ENCODE measurements at regions not wholly inside any gene's neighbourhood (a gene's known extent, or its start where the extent isn't known, plus 50 kb on each side); places are given as distances from the start of the nearest gene placed in this dataset.

GRCh38 chr18:45503990-45504389, 111.3 kb upstream of the SLC14A2 start:
- DNase-seq, result no peak

DNA sequence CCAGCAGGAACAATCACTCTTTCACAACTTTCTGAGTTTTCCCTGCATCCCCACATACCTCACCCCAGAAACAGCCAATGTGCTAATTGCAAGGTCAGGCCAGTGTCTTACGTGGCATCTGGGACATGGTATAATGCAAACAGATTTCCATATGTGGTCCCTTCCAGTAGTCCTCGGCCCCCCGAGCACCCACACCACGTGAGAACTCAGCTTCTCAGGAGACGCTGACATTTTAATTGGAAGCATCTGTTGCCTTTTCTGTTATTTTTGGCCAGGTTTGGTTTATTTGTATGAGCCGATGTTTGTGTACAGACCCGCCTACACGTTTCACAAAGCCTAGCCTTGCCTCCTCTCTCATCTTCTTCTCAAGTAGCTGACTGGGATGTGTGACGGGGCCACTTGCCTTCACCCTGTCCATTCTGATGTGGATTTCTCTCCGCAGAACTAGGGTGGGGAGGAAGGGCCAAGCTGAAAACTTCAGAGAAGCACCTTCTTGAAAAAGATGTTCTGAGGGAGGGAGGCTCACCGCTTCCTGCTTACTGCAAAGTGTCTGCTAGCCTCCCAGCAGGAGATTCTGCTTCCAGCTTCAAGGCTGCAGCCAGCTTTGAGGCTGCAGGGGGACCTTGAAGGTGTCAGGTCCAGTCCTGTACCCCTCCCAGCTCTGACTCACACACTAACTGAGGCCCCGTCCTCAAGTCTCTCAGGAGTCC, 109.6 kb upstream of the SLC14A2 start:
- no peak for DNase-seq

DNA sequence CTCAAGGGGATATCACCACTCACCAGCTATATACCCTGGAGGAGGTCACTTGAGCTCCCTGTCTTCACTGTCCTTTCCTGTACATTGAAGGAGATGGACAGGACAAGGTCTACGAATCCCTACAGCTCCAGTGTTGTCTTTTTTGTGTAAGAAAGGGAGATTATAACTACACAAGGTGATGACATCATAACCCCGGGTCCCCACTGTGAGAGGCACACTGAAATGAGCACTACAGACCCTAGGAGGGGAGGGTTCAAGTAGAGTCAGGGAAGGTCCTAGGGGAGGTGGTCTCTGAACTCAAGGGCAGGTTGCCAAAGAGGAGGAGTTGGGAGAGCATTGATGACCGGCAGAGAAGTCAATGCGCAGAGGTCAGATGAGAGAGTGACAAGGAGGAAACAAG, 108.3 kb upstream of the SLC14A2 start:
- DNase-seq, result no peak

- DNase-seq, result no peak
Measured at GRCh38 chr18:45509535-45509934, 105.7 kb upstream of the SLC14A2 start.

DNA sequence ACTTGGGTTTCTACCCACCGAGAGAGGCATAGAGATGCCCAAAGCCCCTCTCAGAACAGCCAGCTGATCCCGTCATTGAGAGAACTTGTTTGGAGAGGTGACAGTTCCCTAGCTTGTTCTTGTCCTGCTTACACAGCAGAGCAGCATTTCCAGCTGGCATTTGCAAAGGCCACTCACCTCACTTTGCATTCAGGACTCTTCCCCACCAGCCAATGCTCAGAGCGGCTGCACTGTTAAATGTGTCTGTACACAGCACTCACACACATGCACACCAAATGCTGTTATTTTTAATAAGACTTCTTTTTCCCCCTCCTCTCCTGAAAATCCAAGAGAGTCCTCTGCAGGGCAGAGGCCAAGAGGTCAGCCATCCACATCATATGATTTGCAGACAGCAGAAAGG, 104.6 kb upstream of the SLC14A2 start:
- no peak for DNase-seq

DNA sequence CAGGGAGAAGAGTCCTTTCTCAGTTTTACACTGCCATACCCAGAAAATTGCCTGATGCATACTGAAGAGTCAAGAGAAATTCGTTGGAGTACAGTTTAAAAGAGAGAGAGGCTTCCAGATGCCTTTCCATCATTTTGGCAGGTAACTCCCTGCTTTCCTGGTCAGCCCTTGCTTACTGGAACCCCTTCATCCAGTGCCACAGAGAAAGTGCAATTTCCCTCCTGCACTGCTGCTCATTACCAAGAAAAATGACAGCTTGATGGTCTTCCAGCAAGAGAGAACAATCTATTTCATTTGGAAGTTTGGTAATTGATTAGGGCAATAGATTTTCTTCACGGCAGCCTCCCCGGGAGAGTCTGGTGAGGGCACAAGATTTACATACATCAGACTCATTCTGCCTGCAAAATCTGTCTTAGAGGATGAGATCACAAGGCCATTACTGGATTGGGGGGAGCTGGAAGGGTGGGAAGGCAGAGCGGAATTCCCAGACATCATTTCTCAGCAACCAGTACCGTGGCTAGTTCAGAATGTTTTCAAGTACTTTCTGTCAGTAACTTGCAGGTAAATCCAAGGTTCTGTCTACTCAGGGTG, 102.8 kb upstream of the SLC14A2 start:
- DNase-seq, result no peak

DNA sequence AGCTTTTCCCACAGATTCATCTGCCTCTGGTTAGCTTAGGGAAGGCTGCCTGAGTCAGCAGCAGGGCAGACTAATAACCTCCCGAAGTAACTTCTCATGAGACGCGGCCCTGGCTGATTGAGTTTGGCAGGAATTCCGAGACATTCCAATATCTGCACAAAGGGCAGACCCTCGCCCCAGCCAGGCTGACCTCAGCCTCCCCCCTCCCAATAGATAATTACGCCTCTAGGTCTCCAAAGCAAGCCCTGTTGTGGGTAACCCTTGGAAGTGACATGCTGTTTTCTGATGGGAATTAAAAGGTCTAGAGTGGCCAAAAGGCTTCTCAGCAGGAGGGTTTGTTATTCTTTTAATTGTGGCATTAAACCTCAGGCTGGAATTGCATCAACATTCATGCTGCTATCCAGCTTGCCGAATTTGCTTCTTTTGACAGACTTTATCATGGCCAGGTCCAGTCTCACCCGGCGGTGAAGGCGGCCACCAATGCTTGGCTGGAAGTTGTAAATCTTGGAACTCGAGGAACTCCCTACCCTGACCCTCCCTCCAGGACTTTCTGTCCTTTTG, 98.0 kb upstream of the SLC14A2 start:
- DNase-seq, result no peak

DNA sequence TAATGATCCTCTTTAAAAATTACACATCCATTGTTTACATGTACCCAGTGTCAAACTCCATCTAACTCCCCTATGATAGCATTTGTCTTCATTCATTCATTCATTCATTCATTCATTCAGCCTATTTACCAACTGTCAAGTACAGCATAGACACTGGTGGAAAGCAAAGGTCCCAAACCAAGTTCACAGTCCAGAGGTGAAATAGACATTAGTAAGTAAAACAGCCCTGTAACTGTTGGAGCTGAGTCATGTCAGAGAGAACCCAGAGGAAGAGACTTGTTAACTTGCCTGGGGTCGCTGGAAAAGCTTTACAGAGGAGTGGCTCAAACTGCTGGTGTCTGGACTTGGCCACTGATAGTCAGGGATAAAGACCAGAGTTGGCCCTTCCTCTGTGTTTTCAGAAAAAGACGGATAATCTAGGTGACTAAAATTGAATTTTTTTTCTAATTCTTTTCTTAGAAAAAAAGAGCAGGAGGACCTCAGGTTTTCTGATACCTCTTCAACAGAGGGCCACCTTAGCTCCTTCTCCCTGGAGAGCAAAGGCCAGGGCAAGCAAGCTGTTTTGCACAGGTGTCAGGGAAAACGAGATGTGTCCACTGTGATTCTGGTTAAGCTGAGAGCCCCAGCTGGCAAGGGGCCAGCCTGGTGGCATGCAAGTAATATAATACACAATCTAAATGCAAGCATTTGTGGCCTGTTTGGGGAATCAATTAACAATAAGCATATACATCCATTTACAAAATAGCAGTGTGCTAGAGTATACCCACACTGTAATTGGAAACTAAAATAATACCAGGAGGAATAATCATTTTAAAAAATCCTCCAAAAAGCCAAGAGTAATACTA, 96.7 kb upstream of the SLC14A2 start:
- DNase-seq, result peak; percentile 44

DNA sequence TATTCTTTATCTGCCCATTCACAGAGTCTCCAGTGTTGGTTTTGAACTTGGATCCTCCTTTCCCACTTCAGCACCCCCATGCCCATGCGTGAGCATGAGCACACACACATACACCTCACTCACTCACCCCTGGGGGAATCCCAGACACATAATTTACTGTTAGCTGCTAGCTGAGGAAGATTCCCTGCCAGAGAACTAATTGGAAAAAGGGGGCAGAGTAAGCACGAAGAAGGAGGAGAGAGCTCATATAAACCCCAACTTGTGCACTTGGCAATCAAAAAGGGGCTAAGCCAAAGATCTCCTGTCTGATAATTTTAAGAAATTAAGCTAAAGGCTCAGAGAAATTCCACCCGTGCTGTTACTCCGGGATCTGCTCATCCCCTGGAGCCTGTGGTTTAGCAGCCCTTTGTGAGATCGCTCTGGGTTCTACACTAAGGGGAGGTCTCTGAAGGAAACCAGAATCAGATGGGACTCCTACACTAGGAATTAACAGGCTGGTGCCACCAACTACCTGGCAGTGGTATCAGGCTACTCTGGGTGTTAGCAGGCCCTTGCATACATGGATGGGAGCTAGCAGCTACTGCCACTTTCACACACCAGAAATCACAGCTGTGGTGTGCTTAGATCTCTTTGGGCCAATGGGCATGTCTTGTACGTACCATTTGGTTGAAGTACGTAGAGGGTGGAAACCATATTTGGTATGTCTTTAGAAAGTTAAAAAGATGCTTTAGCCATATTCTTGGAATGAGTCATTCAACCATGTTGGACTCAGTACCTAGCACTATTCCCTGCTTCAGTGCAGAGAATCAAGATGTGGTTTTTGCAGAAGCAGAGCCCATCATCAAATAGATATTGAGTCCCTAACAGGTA, 95.6 kb upstream of the SLC14A2 start:
- DNase-seq, result no peak

GRCh38 chr18:45521136-45521535, 94.1 kb upstream of the SLC14A2 start:
- DNase-seq, result no peak

- no peak for DNase-seq
Measured at GRCh38 chr18:45521777-45522176, 93.5 kb upstream of the SLC14A2 start.

- DNase-seq, result no peak
Measured at GRCh38 chr18:45522371-45522770, 92.9 kb upstream of the SLC14A2 start.

- DNase-seq, result no peak
Measured at GRCh38 chr18:45525301-45525700, 90.0 kb upstream of the SLC14A2 start.

- DNase-seq, result peak; percentile 27
Measured at GRCh38 chr18:45526114-45526841, 89.0 kb upstream of the SLC14A2 start.

GRCh38 chr18:45527891-45528290, 87.4 kb upstream of the SLC14A2 start:
- peak; percentile 69 for DNase-seq

DNA sequence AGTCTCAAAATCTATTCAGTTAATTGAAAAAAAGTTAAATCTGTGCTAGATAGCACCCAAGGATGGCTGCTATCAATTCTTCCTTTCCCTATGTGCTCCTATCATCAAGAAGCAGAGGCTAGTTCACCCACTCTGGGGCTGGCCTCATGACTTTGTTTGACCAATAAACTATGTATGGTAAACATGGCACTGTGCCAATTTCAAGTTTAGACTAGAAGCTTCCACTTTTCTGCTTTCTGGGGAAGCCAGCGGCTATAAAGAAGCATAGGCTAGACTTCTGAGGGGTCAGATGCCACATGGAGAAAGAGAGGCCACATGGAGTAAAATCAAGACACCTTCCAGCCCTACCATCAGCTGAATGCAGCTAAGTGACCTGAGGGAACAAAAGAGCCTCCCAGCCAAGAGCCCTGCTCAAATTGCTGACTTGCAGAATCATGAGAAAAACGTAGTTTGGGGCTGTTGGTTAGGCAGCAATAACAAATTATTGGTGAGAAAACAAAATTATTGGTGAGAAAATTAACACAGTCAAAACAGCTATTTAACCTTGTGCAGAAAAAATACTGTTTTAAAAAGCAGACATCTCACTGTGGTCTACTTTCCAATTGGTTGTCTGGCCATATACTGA, 86.5 kb upstream of the SLC14A2 start:
- DNase-seq, result peak; percentile 37

DNA sequence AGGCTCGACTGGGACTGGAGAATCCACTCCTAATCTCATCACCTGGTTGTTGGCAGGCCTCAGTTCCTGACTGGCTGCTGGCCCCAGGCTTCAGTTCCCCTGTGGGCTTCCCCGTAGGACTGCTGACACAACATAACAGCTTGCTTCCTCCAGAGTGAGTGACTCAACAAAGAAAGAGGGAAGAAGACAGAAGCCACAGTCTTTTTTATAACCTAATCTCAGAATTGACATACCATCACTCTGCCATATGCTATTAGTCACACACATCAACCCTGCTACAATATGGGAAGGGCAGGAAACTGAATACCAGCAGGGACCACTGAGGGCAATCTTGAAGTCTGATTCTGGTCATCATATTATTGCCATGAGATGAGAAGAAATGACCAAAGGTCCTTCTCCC, 76.8 kb upstream of the SLC14A2 start:
- DNase-seq, result no peak

- DNase-seq, result no peak
Measured at GRCh38 chr18:45539491-45539891, 75.8 kb upstream of the SLC14A2 start.

GRCh38 chr18:45540125-45540524, 75.2 kb upstream of the SLC14A2 start:
- DNase-seq, result no peak

DNA sequence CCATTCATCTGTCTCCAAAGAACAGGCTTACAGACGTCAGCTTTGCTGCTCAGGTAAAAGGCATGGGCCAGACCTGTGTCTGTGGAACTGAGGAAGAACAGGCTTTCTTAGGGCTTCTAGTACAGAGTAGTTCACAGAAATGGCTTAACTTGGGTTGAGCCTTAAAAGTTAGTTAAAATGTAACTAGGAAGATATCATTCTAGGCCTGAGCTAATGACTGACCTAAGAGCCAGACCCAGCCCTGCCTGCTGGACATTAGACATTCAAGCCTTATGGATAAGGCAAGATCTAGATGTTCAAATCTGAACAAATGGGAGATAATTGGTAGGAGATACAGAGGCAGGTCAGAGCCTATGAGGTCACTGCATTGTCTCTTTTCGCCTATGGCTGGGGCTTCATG, 73.9 kb upstream of the SLC14A2 start:
- DNase-seq, result no peak

DNA sequence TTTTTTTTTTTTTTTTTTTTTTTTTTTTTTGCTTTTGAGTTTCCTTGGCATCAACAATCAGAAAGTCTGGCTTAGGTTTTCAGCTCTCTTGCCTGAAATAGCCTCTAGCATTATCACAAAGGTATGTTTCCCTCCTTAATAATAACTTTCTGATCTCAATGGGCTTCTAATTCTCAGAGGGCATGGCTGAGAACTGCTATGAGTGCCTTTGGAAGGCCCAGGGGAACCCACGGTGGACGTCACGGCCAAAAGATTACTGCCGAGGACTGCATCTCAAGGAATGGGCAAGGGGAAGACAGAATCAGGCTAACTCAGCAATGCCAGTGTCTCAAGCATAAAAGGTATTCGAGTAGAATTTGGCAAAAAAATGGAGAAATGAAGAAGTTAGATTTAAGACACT, 73.2 kb upstream of the SLC14A2 start:
- DNase-seq, result no peak

DNA sequence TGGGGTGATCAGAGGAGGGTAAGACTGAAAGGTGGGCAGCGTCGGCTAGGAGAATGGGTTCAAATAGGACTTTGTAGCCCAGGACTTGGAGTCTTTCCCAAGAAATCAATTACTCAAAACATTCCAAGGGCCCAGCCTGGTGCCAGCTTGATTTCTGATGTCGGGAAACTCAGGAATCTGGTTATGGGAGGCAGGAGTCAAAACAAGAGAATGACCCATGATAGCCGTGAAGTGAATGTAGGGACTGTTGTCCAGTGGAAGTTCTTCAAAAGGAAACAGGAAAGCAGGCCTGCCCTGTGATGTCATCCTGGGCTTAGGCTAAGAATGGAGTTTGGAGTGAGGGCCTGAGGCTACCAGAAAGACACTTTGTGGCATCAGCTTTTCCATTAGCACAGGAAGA, 67.4 kb upstream of the SLC14A2 start:
- DNase-seq, result no peak

Measured in DMS53 (cell line).